ENCODE measurements at regions not wholly inside any gene's neighbourhood (a gene's known extent, or its start where the extent isn't known, plus 50 kb on each side); places are given as distances from the start of the nearest gene placed in this dataset.
"Not testable (repeated sequence)": the region's sequence is repeated elsewhere in the genome, so short reads cannot be mapped to it uniquely, and the experiment has no call there.

DNA sequence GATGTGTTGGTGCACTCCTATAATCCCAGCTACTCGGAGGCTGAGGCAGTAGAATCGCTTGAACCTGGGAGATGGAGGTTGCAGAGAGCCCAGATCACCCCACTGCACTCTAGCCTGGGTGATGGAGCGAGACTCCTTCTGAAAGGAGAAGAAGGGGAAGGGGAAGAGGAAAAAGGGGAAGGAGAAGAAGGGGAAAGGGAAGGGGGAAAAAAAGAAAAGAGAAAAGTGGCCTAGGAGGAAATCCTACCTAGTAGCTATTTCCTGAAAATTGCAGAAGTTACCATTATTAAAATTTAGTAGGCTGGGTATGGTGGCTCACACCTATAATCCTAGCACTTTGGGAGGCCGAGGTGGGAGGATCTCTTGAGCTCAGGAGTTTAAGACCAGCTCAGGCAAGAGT is 67.4 kb downstream of the ARRDC3 start:
- DNase-seq, result peak in 2 of 3 donors; percentile 17 to 43

DNA sequence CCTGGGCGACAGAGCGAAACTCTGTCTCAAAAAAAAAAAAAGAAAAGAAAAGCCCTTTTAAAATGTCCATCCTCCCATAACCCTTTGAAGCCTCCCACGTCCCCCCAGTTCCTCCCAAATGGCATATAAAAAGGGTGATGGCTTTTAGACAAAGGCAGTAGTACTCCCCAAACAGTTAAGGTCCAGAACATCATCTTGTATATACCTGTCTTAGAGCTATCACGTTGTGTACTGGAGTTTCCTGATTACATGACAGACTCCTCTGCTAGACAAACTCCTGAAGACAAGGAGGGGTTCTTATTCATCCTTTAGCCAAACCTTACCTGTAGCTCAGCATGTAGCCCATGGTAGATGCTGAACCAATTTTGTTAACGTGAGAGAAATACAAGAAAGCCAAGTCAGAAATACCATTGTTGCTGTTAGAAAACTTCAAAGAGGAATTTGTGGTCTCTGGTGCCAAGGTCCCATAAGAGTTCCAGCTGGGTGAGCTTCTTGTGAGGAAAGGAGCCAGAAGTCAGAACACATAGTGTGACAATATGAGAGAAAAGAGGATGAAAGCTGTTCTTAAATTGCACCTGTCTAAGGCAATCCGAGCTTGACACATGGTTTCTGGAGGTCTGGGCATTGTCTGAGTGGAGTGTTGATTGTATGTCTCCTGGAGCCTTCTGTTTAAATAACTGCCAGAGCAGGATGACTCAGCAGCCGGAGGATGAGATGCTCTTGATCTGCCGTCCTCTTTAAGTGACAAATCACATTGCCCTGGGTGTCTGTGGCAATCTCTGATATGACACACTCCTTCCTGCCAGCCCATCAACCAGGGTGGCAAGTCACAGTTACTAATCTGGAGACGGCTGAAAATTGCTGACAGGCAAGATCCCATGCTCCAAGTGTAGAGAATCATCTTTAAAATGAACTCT is 69.1 kb downstream of the ARRDC3 start:
- DNase-seq, result peak; percentile 95 to 99 (median 98)

DNA sequence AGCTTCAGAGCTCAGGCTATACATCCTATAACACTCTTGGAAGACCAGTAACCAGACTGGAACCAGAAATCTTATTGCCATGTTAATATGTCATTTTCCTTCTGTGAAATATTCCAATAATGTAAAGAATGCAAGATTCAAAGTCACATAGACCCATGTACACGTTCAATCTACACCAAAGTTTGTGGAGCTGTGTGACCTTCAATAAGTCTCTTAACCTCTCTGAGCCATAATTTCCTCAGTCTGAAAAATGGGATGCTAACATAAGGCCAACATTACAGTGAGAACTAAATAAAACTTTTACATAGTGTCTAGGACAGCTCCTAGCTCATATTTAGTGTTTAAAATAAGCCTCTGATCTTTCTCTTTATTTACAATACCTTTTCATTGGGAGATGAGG is 70.4 kb downstream of the ARRDC3 start:
- peak in 1 of 3 donors; percentile 44 for DNase-seq

DNA sequence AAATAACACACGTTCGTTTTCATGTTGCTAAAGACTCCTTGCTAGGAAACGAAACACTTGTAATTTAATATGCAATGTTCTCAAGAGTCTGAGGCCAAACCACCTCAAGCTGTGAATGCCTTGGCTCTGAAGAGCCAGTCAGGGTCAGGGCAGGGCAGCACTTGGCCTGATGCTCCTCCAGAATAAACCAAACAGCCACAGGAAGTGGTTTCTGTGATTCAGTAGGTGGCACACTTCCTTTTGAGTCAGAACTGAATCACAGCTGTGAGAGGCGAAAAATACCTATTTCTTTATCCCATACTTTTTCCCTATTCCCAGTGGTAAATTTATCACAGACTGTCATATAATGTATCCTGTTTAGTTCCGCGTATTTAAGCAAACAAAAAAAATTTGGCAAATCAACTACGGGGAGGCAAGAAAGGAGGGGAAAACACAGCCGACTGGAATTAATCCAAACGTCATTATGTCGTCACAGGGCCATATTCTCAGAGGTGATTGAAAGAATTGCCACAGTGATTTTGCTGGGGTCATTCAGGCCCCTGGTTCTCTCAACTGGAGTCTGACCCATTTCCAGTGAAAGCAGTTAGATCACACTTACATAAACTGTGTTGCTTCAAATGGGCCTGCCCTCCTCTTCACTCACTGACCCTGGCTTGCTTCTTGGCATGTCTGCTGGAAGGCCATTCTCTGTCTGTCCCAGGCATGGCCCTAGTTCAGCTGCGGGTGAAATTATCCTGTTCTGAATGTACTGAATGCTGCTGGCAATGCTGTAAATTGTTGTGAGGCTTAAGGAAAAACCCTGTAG is 71.2 kb downstream of the ARRDC3 start:
- DNase-seq, result peak; percentile 91 to 98 (median 97)

DNA sequence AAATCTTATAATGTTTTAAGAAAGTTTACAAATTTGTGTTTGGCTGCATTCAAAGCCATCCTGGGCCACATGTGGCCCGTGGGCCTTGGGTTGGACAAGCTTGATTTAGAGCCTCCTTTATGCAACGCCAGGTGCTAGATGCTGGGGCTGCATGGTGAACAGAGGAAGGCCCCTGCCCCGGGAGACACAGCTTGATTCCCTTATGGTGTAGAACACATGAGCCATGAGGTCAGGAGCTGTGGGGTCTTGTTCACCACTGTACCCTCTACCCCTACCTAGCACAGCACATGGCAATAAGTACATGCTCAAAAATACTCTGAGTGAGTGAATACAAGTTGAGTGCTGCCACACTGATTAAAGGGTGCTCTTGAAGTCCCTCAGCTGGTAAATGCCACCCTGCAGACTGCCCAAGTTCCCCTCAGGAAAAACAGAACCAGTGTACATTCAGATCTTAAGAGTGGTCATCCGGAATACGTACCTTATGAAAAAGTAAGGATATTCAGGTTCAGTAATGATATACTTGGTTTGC is 71.9 kb downstream of the ARRDC3 start:
- DNase-seq, result no peak

DNA sequence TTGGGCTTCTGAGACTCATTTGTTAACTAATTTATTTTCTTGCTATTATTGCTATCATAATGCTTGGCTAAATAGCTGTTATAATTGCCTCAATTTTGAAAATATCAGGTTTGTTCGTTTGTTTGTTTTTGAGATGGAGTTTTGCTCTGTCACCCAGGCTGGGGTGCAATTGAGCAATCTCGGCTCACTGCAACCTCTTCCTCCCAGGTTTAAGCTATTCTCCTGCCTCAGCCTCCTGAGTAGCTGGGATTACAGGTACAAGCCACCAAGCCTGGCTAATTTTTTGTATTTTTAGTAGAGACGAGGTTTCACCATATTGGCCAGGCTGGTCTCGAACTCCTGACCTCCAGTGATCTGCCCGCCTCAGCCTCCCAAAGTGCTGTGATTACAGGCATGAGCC is 75.0 kb downstream of the ARRDC3 start:
- DNase-seq, result not testable (repeated sequence)

DNA sequence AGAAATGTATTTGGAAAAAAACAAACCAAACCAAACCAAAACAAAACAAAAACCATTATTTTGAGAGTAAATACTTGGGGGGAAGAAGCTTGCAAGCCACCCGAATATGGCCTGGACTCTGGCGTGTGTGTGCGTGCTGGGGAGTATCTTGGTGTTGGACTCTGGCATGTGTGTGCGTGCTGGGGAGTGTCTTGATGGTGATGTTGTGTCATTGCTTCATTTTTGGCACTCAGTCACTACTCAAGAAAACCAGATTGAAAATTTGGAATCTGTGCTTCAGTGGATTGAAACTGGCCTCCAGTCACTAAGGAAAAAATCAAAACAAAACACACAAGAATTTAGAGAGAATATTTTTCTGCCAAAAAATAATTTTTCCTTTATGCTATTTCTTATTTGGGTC is 76.1 kb downstream of the ARRDC3 start:
- DNase-seq, result peak in 1 of 3 donors; percentile 44

DNA sequence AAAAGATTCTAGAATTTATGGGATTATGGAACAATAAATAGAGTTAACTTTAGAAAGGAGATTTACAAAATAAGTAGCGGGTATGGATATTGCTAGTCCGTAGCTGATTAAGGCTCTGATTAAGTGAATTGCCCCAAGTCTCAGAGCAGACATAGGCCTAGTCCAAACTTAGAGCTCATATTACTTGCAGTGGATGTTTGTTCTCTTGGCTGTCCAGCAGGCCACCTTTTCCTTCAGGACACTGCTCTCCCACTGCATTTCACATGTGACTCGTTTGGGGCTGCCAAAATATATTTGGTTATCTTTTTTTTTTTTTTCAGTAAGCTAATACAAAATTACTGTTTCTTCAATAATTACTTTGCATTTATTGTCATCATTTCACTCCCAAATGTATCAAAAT is 76.6 kb downstream of the ARRDC3 start:
- DNase-seq, result peak in 1 of 3 donors; percentile 34

DNA sequence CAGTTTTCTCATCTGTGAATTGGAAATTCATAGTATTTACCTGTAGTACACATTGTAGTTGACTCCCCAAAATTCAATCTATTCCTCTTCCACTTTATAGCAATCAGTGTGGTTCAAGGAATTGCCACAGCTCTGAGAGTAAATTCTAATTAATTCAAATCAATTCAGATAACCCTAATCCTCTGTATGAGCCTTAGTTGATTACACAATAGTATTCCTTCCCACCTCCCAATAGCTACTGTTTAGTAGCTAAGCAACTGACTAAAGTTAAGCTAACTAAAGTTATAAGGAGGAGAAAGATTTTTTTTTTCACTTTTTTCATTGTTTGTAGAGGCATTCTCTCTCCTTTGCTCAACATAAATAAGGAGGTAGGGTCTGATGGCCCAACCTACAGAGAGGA is 77.5 kb downstream of the ARRDC3 start:
- DNase-seq, result peak in 1 of 3 donors; percentile 26

DNA sequence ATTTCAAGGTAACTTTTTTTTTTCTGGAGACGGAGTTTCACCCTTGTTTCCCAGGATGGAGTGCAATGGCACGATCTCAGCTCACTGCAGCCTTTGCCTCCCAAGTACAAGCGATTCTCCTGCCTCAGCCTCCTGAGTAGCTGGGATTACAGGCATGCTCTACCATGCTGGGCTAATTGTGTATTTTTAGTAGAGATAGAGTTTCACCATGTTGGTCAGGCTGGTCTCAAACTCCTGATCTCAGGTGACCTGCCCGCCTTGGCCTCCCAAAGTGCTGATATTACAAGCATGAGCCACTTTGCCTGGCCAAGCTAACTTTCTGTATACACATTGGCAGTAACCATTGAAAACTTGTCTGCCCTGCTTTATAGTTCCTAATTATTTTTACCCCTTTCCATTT is 79.1 kb downstream of the ARRDC3 start:
- DNase-seq, result not testable (repeated sequence)

DNA sequence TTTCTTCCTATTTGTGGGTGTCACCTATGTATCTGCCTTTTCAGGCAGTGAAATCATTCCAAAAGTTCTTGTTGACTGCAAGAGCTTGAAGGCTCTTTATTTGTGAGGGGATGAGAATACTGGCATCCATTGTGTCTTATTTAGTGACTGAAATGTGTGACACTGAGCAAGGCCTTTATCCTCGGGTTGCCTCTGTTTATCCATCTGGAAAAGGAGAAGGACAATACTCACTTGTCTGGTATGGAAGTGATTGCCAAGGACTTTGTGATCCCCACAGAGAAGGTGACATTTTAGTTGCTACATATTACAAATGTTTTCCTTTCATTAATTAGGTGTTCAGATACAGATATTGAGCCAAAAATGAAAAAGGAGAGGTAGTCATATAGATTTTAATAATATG is 80.2 kb downstream of the ARRDC3 start:
- DNase-seq, result no peak

DNA sequence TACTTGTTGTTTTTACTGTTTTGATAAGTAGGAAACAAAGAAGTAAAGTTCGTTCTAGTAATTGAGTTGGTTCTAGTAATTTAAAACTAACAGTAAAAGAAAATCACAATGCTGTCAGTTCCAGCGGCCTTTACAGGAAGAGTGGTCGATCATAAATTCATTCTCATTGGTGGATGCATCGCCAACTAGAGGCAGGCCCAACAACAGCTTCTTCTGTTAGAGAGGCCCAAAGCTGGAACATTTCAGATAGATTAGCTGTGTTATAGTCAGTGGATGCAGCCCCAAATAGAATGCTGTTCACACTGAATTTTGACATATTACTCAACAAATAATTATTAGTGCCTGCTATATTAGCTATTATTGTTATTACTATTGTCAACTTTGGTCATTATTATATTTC is 80.8 kb downstream of the ARRDC3 start:
- peak; percentile 42 to 65 (median 54) for DNase-seq

DNA sequence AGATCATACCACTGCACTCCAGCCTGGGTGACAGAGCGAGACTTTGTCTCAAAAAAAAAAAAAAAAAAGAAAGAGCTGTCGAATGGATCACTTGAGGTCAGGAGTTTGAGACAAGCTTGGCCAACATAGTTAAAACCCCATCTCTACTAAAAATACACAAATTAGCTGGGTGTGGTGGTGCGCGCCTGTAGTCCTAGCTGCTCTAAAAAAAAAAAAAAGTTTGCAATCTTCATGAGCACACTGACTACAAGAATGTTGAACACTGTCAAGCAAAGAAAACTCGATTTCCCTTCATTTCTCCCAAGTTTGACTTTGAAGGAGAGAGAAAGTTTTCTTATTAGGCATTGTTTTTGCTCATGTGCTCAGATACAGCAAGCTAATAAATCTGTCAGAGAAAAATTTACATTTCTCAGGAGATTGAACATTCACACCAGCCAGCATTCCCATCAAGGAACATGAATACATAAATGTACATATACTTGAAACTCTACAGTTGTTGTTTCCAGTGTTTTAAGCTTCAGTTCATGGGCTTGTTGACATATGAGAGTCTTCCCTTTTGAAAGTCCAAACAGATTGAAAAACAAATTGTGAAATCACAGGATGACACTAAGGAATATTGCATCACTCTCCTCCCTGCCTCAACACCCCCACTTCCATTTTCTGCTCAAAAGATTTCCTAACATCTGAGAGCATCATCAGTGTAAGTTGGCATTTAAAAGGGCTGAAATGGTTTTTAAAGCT is 81.8 kb downstream of the ARRDC3 start:
- DNase-seq, result peak; percentile 83 to 96 (median 96)

DNA sequence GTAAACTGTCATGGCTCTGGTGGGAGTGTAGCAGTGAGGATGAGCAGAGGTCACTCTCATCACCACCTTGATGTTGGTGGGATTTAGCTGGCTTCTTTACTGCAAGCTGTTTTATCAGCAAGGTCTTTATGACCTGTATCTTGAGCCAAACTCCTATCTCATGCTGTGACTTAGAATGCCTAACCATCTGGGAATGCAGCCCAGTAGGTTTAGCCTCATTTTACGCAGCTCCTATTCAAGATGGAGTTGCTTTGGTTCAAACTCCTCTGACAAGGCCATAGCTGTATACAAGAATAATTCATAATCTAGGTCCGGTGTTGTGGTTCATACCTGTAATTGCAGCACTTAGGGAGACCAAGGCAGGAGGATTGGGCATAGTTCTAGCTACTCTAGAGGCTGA is 85.1 kb downstream of the ARRDC3 start:
- no peak for DNase-seq

DNA sequence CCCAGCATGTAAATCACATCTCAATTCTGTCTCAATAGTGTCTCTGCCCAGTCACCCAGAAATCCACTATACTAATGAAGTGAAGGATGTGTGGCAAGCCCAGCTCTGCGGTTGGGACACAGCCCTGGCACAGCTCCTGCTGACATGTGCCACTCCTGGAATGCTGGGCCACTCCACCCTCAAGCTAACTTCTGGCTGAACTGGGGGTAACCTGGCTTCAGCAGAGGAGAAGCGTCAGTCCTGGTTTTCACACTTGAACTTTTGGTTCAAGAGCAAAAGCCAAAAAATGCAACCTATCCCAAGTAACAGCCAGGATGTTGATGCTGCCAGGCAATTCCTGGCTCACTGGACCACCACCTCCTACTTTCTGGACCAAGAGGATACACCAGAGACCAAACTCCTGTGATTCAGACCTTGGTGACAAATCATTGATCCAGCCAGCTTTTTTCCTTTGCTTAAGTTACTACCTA is 86.4 kb downstream of the ARRDC3 start:
- peak in 1 of 3 donors; percentile 18 for DNase-seq

DNA sequence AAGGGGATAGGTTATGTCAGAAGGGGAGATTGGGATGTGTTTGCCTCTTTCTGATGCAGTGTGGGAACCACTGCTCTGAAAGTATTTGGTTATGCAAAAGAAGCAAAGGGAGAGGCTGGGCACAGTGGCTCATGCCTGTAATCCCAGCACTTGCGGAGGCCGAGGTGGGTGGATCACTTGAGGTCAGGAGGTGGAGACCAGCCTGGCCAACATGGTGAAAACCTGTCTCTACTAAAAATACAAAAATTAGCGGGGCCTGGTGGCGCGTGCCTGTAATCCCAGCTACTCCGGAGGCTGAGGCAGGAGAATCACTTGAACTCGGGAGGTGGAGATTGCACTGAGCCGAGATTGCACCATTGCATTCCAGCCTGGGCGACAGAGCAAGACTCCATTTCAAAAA is 87.0 kb downstream of the ARRDC3 start:
- DNase-seq, result not testable (repeated sequence)

DNA sequence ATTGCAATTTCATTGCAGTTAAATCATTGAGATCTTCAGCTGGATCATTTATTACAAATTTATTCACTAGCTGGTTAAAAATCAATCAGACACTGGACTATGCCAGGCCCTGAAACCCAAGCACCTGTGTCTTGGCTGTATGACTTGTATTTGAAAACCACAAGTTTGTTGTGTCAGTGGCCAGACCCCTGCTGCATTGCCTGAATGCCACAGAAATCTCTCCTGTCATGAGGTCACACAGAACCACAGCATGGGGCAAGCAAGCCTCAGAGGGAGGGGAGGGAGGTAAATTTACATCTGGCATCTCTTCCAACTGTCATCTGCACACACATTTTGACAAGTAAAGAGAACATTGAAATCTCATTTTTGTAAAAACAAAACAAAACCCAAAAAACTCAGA is 90.0 kb downstream of the ARRDC3 start:
- peak in 1 of 3 donors; percentile 18 for DNase-seq

DNA sequence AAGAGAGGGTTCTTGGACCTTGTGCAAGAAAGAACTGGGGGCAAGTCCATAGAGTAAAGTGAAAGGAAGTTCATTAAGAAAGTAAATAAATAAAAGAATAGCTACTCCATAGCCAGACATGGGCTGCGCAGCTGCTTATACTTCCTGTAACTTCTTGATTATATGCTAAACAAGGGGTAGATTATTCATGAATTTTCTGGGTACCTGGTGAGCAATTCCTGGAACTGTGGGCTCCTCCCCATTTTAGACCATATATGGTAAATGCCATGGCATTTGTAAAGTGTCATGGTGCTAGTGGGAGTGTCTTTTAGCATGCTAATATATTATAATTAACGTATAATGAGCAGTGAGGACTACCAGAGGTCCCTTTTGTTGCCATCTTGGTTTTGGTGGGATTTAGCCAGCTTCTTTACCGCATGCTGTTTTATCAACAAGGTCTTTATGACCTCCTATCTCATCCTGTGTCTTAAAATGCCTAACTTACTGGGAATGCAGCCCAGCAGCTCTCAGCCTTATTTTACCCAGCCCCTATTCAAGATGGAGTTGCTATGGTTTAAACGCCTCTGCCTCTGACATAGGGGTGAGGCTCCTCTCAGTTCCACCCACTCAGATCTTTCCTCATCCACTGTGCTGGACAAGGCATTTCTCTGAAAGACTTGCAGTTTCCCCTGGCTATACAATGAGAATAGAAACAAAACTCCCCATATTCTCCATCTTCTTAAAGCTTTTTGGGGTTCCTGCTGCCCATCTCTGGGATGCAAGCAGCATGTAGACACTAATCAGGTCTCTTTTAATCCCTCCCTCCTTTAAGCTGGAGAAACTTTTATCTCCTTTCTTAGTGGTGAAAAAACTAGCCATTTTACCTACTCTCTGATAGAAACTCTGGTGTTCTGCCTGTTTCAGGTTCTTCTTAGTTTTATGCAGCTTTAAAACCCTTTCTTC is 91.2 kb downstream of the ARRDC3 start:
- DNase-seq, result peak; percentile 43 to 61 (median 59)

DNA sequence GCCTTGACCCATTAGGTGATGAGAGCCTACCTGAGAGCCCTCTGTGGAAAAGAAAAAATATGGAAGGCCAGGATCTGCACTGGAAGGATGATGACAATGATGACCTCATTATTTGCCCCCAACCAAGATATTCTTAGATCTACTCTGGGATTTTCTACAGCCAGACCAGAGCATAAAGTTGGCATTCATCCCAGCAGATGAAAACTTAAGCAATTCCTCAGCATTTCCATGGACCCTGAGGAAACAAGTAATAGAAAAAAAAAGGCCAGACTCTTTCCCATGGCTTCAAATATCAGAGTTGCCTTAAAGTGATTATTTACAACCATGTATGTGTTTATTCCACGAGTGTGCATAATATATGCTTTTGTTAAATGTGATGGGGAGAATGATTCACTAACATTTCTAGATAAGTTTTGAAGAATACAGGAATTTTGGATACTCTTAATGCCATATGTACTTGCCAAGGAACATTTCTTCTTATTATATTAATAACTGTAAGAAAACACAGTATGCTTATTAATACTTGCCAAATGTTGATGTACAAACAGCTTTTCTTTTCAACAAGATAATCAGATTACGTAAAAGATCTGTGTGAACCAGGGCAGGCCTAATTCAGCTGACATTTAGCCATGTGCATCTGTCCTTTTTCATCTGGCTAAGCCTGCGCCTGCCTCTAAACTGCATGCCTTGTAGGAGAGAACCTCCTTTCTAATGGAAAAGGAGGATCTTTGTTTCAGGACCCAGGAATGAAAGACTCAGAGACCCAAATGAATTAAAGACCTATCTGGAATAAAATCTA is 94.8 kb downstream of the ARRDC3 start:
- no peak for DNase-seq

DNA sequence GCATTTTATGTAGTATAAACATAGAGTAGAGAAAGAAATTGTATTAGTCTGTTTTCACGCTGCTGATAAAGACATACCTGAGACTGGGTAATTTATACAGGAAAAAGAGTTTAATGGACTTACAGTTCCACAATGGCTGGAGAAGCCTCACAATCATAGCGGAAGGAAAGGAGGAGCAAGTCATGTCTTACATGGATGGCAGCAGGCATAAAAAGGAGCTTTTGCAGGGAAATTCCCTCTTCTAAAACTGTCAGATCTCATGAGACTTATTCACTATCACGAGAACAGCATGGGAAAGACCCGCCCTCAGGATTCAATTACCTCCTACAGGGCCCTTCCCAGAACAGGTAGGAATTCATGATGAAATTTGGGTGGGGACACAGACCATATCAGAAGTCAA is 98.1 kb downstream of the ARRDC3 start:
- peak in 2 of 3 donors; percentile 27 to 55 for DNase-seq

DNA sequence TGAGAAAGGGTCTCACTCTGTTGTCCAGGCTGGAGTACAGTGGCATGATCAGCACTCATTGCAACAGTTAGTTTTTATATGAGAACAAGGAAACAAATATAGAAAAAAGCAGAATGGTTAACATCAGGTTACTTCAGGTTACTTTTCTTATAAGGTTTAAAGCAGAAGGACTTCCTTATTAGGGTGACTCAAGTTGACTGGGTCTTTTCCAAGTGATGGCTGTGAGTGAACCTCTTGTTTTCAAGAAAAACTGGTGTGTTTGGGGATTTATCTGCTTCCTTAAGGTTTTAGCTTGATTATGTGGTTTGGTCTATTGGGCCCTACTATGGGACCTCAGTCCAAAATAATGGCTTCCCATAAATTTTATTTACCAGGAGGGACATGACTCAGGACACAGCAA is 99.2 kb downstream of the ARRDC3 start:
- DNase-seq, result peak; percentile 64 to 85 (median 72)

Data from suppressor macrophage treated with lipopolysaccharide for 1 hour (primary cell).